ENCODE measurements at regions not wholly inside any gene's neighbourhood (a gene's known extent, or its start where the extent isn't known, plus 50 kb on each side); places are given as distances from the start of the nearest gene placed in this dataset.

DNA sequence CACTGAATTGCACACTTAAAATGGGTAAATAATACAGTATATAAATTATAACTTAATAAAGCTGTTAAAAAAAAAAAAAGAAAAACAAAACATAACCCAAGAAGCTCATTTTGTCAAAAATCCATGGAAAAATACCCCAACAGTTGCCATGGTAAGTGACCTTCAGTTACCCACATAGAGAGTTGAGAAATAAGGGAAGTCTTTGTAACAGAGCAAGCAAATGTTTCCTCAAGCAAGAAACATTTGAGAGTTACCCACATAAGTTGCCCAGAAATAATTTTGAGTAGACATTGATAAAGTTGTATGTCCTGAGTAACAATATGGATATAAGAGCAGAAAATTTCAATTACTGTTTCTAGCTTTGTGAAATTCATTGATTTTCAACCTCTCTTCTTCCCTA is 227.4 kb downstream of the CCDC59 start:
- Histone ChIP-seq H2AFZ (ENCODE audit: low read length) (no peak overlapping the region), H3K4me3 (ENCODE audit: low read length) (no peak overlapping the region), H3K27me3 (replicated peaks; ENCODE audit: insufficient read depth, low read length) (no peaks in the 10 kb centered on the region), H3F3A (ENCODE audit: insufficient read depth, low read length) (no peaks in the 10 kb centered on the region), H3K4me1 (ENCODE audit: low read length) (no peaks in the 10 kb centered on the region), H3K36me3 (replicated peaks; ENCODE audit: insufficient read depth, low read length) (no peaks in the 10 kb centered on the region), H4K20me1 (ENCODE audit: insufficient read depth, low read length) (no peaks in the 10 kb centered on the region; the same call in 1 of the 2 replicates), H3K27ac (ENCODE audit: low read length) (no peak overlapping the region), H3K9ac (ENCODE audit: low read length) (no peak overlapping the region), H3K9me3 (replicated peaks; ENCODE audit: insufficient read depth, low read length) (no peaks in the 10 kb centered on the region), H3K79me2 (ENCODE audit: low read length) (no peaks in the 10 kb centered on the region), H3K4me2 (ENCODE audit: low read depth, low read length) (no peak overlapping the region), H3K9me2 (replicated peaks; ENCODE audit: insufficient read depth, low read length) (no peaks in the 10 kb centered on the region)
- TF ChIP-seq EZH2phosphoT487 (IDR thresholded peaks at IDR 0.05; ENCODE audit: low read length), result no peak
- TF ChIP-seq, protein P1, sequence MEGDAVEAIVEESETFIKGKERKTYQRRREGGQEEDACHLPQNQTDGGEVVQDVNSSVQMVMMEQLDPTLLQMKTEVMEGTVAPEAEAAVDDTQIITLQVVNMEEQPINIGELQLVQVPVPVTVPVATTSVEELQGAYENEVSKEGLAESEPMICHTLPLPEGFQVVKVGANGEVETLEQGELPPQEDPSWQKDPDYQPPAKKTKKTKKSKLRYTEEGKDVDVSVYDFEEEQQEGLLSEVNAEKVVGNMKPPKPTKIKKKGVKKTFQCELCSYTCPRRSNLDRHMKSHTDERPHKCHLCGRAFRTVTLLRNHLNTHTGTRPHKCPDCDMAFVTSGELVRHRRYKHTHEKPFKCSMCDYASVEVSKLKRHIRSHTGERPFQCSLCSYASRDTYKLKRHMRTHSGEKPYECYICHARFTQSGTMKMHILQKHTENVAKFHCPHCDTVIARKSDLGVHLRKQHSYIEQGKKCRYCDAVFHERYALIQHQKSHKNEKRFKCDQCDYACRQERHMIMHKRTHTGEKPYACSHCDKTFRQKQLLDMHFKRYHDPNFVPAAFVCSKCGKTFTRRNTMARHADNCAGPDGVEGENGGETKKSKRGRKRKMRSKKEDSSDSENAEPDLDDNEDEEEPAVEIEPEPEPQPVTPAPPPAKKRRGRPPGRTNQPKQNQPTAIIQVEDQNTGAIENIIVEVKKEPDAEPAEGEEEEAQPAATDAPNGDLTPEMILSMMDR (IDR thresholded peaks at IDR 0.05; ENCODE audit: low read length), result no peak
- no peak for TF ChIP-seq EZH2 (optimal IDR thresholded peaks at IDR 0.05; ENCODE audit: low read depth, low read length)
- no peak for DNase-seq

DNA sequence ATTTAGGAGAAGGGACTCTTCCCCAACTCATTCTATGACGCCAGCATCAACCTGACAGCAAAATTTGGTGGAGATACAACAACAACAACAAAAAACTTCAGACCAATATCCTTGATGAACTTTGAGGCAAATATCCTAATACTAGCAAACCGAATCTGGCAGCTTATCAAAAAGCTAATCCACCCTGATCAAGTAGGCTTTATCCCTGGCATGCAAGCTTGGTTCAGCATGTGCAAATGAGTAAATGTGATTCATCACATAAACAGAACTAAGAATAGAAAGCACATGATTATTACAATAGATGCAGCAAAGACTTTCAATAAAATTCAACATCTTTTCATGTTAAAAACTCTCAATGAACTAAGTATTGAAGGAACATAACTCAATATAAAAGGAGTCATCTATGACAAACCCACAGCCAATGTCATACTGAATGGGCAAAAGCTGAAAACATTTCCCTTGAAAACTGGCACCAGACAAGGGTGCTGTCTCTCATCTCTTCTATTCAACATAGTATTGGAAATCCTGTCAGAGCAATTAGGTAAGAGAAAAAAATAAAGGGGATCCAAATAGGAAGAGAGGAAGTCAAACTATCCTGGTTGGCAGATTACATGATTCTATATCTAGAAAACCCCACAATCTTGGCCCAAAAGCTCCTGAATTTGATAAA is 233.3 kb downstream of the CCDC59 start:
- Histone ChIP-seq H3K27me3 (replicated peaks; ENCODE audit: insufficient read depth, low read length) (no peaks in the 10 kb centered on the region), H3K4me2 (ENCODE audit: low read depth, low read length) (no peak overlapping the region), H4K20me1 (ENCODE audit: insufficient read depth, low read length) (no peaks in the 10 kb centered on the region), H3K9me2 (replicated peaks; ENCODE audit: insufficient read depth, low read length) (no peaks in the 10 kb centered on the region), H3K27ac (ENCODE audit: low read length) (no peak overlapping the region), H3K36me3 (replicated peaks; ENCODE audit: insufficient read depth, low read length) (no peaks in the 10 kb centered on the region), H3K4me1 (ENCODE audit: low read length) (no peaks in the 10 kb centered on the region), H3K4me3 (ENCODE audit: low read length) (no peak overlapping the region), H3K9me3 (replicated peaks; ENCODE audit: insufficient read depth, low read length) (no peaks in the 10 kb centered on the region), H3K79me2 (ENCODE audit: low read length) (no peaks in the 10 kb centered on the region), H3K9ac (ENCODE audit: low read length) (no peak overlapping the region), H2AFZ (ENCODE audit: low read length) (no peak overlapping the region), H3F3A (ENCODE audit: insufficient read depth, low read length) (no peaks in the 10 kb centered on the region)
- TF ChIP-seq, protein P1 (IDR thresholded peaks at IDR 0.05; ENCODE audit: low read length), result no peak
- no peak for DNase-seq

DNA sequence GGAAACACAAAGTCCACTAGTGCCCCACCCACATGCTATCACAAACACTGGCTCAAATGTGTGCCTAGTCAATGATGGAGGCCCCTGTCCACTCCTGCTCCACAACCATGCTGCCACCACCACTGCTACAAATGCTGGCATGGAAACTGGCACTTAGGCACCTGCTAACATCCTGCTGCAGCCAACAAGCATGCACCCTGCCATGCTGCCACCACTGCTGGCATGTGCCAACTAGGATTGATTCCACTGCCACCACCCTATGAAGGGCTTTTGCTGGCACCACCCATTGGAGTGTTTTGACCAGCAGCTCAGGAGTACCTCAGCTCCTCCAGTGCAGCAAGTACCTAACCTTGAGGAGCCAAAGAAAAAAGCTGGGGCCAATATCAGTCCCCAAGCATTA is 236.6 kb downstream of the CCDC59 start:
- DNase-seq, result no peak
- Histone ChIP-seq H3K27me3 (replicated peaks; ENCODE audit: insufficient read depth, low read length) (no peaks in the 10 kb centered on the region), H2AFZ (ENCODE audit: low read length) (no peak overlapping the region), H3K4me3 (ENCODE audit: low read length) (no peak overlapping the region), H4K20me1 (ENCODE audit: insufficient read depth, low read length) (no peaks in the 10 kb centered on the region), H3K36me3 (replicated peaks; ENCODE audit: insufficient read depth, low read length) (no peaks in the 10 kb centered on the region), H3K9me3 (replicated peaks; ENCODE audit: insufficient read depth, low read length) (no peaks in the 10 kb centered on the region), H3F3A (ENCODE audit: insufficient read depth, low read length) (no peaks in the 10 kb centered on the region), H3K27ac (ENCODE audit: low read length) (no peak overlapping the region), H3K79me2 (ENCODE audit: low read length) (no peaks in the 10 kb centered on the region), H3K4me2 (ENCODE audit: low read depth, low read length) (no peak overlapping the region), H3K9me2 (replicated peaks; ENCODE audit: insufficient read depth, low read length) (no peaks in the 10 kb centered on the region), H3K9ac (ENCODE audit: low read length) (no peak overlapping the region), H3K4me1 (ENCODE audit: low read length) (no peaks in the 10 kb centered on the region)
- TF ChIP-seq EZH2phosphoT487 (IDR thresholded peaks at IDR 0.05; ENCODE audit: low read length) (no peak), EZH2 (optimal IDR thresholded peaks at IDR 0.05; ENCODE audit: low read depth, low read length) (no peak)
- TF ChIP-seq, protein P1 (IDR thresholded peaks at IDR 0.05; ENCODE audit: low read length), result no peak

All from MM.1S (cell line).